Endothelial cell of umbilical vein (primary cell): ENCODE measurements at regions not wholly inside any gene's neighbourhood (a gene's known extent, or its start where the extent isn't known, plus 50 kb on each side); places are given as distances from the start of the nearest gene placed in this dataset.

ENCODE experiments used
- BruUV-seq: library from RNA; stranded (reverse); fragments of 400-500 nt; replicated peaks from 2 replicates; lab custom pipeline; 2021; lab: Mats Ljungman, UMichigan
- CTCF ChIA-PET: fragments of 300-600, 350-600 bp; sonication (Branson Sonifier 250); formaldehyde crosslinking; loops from one replicate; lab custom pipeline; 2021; ENCODE audit warnings: antibody characterized with exemption, inconsistent platforms; lab: Charles Lee
- POLR2A ChIA-PET: fragments of 300-600, 350-600 bp; sonication (Branson Sonifier 250); formaldehyde crosslinking; loops from one replicate; lab custom pipeline; 2021; ENCODE audit warnings: antibody characterized with exemption, inconsistent platforms; lab: Charles Lee
- DNase-seq: peaks from one replicate; pipeline ENCODE4 v3.0.0-alpha.2; 2011; ENCODE audit warnings: low read depth, low spot score
- FAIRE-seq: peaks from 2 replicates; lab custom pipeline; 2011; peaks lifted over from hg19 to GRCh38; lab: Jason Lieb, UNC
- H2AFZ ChIP-seq: 2 replicates; pipeline ENCODE4 v1.6.0; 2012; ENCODE audit warnings: low read depth, low read length, control low read depth, inconsistent platforms
- H3K27ac ChIP-seq: 2 replicates; pipeline ENCODE4 v1.5.1; 2011; ENCODE audit warnings: low read depth, mild to moderate bottlenecking, control low read depth, low read length, moderate library complexity; ENCODE audit not compliant: insufficient read depth
- H3K27me3 ChIP-seq, 2 experiments: 2 replicates each; pipeline versions ENCODE4 v1.6.0 to v1.6.1; 2011; ENCODE audit warnings: low read length in 2 of 2, mixed read lengths in 1 of 2; ENCODE audit not compliant: control insufficient read depth in 2 of 2, insufficient read depth in 2 of 2
- H3K36me3 ChIP-seq, 2 experiments: 2 replicates in 1 of 2; 3 replicates in 1 of 2; pipeline ENCODE4 v1.5.1; 2011; ENCODE audit warnings: low read length in 2 of 2, mild to moderate bottlenecking in 1 of 2, moderate library complexity in 1 of 2; ENCODE audit not compliant: control insufficient read depth in 2 of 2, insufficient read depth in 2 of 2; ENCODE audit errors: extremely low read depth in 1 of 2
- H3K4me1 ChIP-seq: 3 replicates; pipeline ENCODE4 v1.5.1; 2011; ENCODE audit warnings: mild to moderate bottlenecking, low read length; ENCODE audit not compliant: control insufficient read depth, insufficient read depth; ENCODE audit errors: extremely low read depth
- H3K4me2 ChIP-seq: 2 replicates; pipeline ENCODE4 v1.6.1; 2011; ENCODE audit warnings: low read length, control low read depth, mixed read lengths; ENCODE audit not compliant: insufficient read depth
- H3K4me3 ChIP-seq, 3 experiments: fragments of 200-600 bp in 1 of 3; sonication (generic), shearing (Covaris generic) in 1 of 3; replicated peaks in 1 of 3; 2 replicates each; pipeline ENCODE4 v1.5.1; 2011 to 2016; ENCODE audit warnings: control low read depth in 3 of 3, low read length in 3 of 3, mild to moderate bottlenecking in 2 of 3, inconsistent platforms in 1 of 3, low read depth in 1 of 3, moderate library complexity in 1 of 3; ENCODE audit not compliant: insufficient read depth in 1 of 3
- H3K79me2 ChIP-seq: 2 replicates; pipeline ENCODE4 v1.6.0; 2012; ENCODE audit warnings: low read length, inconsistent platforms; ENCODE audit not compliant: control insufficient read depth, insufficient read depth
- H3K9ac ChIP-seq: replicated peaks from 2 replicates; pipeline ENCODE3; 2011; ENCODE audit warnings: low read length, control low read depth; ENCODE audit not compliant: insufficient read depth; ENCODE audit errors: extremely low read depth
- H3K9me1 ChIP-seq: replicated peaks from 3 replicates; pipeline ENCODE4 v1.6.0; 2011; ENCODE audit warnings: mild to moderate bottlenecking, low read length; ENCODE audit not compliant: control insufficient read depth, insufficient read depth; ENCODE audit errors: extremely low read depth
- H3K9me3 ChIP-seq: replicated peaks from 2 replicates; pipeline ENCODE4 v1.5.1; 2012; ENCODE audit warnings: low read length, inconsistent platforms; ENCODE audit not compliant: control insufficient read depth, insufficient read depth
- H4K20me1 ChIP-seq: replicated peaks from 2 replicates; pipeline ENCODE3; 2011; ENCODE audit warnings: mild to moderate bottlenecking, low read length; ENCODE audit not compliant: control insufficient read depth, insufficient read depth; ENCODE audit errors: extremely low read depth
- EZH2 ChIP-seq: IDR thresholded peaks from 2 replicates; pipeline ENCODE4 v1.6.1; 2012; ENCODE audit warnings: borderline replicate concordance, low read depth, mild to moderate bottlenecking, moderate library complexity, low read length, inconsistent platforms; ENCODE audit not compliant: severe bottlenecking
- FOS ChIP-seq: IDR thresholded peaks from 2 replicates; pipeline ENCODE4 v1.6.1; 2011; ENCODE audit warnings: mild to moderate bottlenecking, low read length, moderate library complexity, borderline replicate concordance; ENCODE audit not compliant: insufficient read depth
- GATA2 ChIP-seq: IDR thresholded peaks from 2 replicates; pipeline ENCODE4 v1.7.0; 2011; ENCODE audit warnings: low read depth, mild to moderate bottlenecking, moderate library complexity, mixed read lengths, low read length; ENCODE audit not compliant: insufficient read length, insufficient read depth
- JUN ChIP-seq: IDR thresholded peaks from 2 replicates; pipeline ENCODE4 v1.6.1; 2011; ENCODE audit warnings: borderline replicate concordance, low read depth; ENCODE audit not compliant: insufficient read length, insufficient read depth
- MYC ChIP-seq: IDR thresholded peaks from one replicate; pipeline ENCODE4 v1.6.1; 2011; ENCODE audit warnings: mild to moderate bottlenecking, low read depth, low read length
- POLR2A ChIP-seq: IDR thresholded peaks from 2 replicates; pipeline ENCODE4 v1.6.1; 2012; ENCODE audit warnings: low read depth, mild to moderate bottlenecking, control low read depth, low read length
- POLR2AphosphoS5 ChIP-seq: IDR thresholded peaks from 2 replicates; pipeline ENCODE4 v1.6.1; 2012; ENCODE audit warnings: low read depth, mild to moderate bottlenecking, control low read depth, low read length, moderate library complexity; ENCODE audit not compliant: insufficient read depth
- dilution Hi-C: fragments of 300-500 bp; cut with MboI; formaldehyde crosslinking; loops from one replicate; pipeline ENCODE4 v1.15.0; 2019; ENCODE audit warnings: low sequenced_read_pairs; ENCODE audit not compliant: extremely low pct_ligation_motif_present
- intact Hi-C: fragments of 100-400 bp; cut with micrococcal nuclease; formaldehyde crosslinking; loops from one replicate; pipeline ENCODE4 v1.10.0; 2022
- TF ChIP-seq, protein P1 (sequence below), 2 donors: IDR thresholded peaks; 1 replicate in 1 of 2; 2 replicates in 1 of 2; pipeline ENCODE4 v1.5.1; 2011; ENCODE audit warnings: low read length in 2 of 2, mild to moderate bottlenecking in 2 of 2, moderate library complexity in 2 of 2, control low read depth in 1 of 2, inconsistent platforms in 1 of 2, low read depth in 1 of 2; ENCODE audit not compliant: insufficient read depth in 1 of 2; ENCODE audit errors: extremely low read depth in 1 of 2
- TF ChIP-seq, protein P2 (sequence below): IDR thresholded peaks from 2 replicates; pipeline ENCODE4 v1.6.1; 2011; ENCODE audit not compliant: insufficient read depth, insufficient read length

DNA sequence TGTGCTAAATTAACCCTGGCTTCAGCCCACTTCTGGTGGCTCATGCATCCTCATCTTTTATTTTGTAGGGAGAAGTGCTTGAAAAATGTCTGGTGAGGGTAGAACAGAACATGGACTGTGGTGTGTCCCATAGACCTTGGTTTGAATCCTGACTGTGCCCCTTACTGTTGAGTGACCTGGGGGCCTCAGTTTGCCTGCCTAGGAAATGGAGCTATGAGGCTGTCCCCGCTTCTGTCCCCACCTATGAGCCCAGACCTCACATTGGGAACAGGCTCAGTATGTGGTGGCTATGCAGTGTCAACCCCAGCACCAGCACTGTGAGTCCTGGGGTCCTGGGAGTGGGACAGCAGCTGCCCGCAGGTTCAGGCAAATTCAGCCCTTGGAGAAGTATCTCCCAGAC lies 186.3 kb upstream of the GSE1 start:
- Histone ChIP-seq H3K4me1 (no peaks in the 10 kb centered on the region), H4K20me1 (no peaks in the 10 kb centered on the region), H3K27ac (no peak overlapping the region), H3K9me1 (no peaks in the 10 kb centered on the region), H3K4me3 (no peak overlapping the region), H3K36me3 (no peaks in the 10 kb centered on the region), H3K27me3 (no peaks in the 10 kb centered on the region), H2AFZ (no peak overlapping the region), H3K9me3 (no peaks in the 10 kb centered on the region), H3K4me2 (no peak overlapping the region), H3K9ac (no peak overlapping the region), H3K79me2 (no peaks in the 10 kb centered on the region)
- TF ChIP-seq POLR2AphosphoS5: no peak
- no peak for TF ChIP-seq JUN
- TF ChIP-seq GATA2: no peak
- no peak for TF ChIP-seq FOS
- TF ChIP-seq MYC: no peak
- TF ChIP-seq, protein P1, sequence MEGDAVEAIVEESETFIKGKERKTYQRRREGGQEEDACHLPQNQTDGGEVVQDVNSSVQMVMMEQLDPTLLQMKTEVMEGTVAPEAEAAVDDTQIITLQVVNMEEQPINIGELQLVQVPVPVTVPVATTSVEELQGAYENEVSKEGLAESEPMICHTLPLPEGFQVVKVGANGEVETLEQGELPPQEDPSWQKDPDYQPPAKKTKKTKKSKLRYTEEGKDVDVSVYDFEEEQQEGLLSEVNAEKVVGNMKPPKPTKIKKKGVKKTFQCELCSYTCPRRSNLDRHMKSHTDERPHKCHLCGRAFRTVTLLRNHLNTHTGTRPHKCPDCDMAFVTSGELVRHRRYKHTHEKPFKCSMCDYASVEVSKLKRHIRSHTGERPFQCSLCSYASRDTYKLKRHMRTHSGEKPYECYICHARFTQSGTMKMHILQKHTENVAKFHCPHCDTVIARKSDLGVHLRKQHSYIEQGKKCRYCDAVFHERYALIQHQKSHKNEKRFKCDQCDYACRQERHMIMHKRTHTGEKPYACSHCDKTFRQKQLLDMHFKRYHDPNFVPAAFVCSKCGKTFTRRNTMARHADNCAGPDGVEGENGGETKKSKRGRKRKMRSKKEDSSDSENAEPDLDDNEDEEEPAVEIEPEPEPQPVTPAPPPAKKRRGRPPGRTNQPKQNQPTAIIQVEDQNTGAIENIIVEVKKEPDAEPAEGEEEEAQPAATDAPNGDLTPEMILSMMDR (IDR thresholded peaks at IDR 0.05; ENCODE audit: extremely low read depth in 1 of 2, insufficient read depth in 1 of 2, low read depth in 1 of 2, low read length in 2 of 2): no peak
- TF ChIP-seq EZH2: no peak
- no peak for TF ChIP-seq POLR2A
- TF ChIP-seq, protein P2, sequence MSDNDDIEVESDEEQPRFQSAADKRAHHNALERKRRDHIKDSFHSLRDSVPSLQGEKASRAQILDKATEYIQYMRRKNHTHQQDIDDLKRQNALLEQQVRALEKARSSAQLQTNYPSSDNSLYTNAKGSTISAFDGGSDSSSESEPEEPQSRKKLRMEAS: no peak
- ChIA-PET CTCF (interaction anchor here (0.8 to 2.2 kb wide), 4 partner anchors 11 to 190 kb away, joined by 3 to 6 read pairs (median 4); no protein-coding TSS in a partner anchor), POLR2A (no interaction called here)
- FAIRE-seq (no peak), DNase-seq (no peak)
- intact Hi-C loops: no loop called here
- dilution Hi-C loops: no loop called here
- no TSS peak for BruUV-seq
